Keratinocyte (primary cell): ENCODE measurements at regions not wholly inside any gene's neighbourhood (a gene's known extent, or its start where the extent isn't known, plus 50 kb on each side); places are given as distances from the start of the nearest gene placed in this dataset.

Source experiments
- EZH2 ChIP-seq: IDR thresholded peaks from one replicate; pipeline ENCODE4 v1.6.1; 2012; ENCODE audit warnings: inconsistent platforms, mild to moderate bottlenecking, low read length, moderate library complexity
- TF ChIP-seq, protein P1 (sequence below), 3 experiments: IDR thresholded peaks in 1 of 3; conservative IDR thresholded peaks in 1 of 3; optimal IDR thresholded peaks in 1 of 3; 2 replicates in 2 of 3; 3 replicates in 1 of 3; pipeline versions ENCODE3 to v1.5.1; 2011; ENCODE audit warnings: low read length in 3 of 3, mild to moderate bottlenecking in 3 of 3, moderate library complexity in 2 of 3, control low read depth in 1 of 3, inconsistent platforms in 1 of 3; ENCODE audit not compliant: insufficient read depth in 2 of 3; ENCODE audit errors: extremely low read depth in 1 of 3

DNA sequence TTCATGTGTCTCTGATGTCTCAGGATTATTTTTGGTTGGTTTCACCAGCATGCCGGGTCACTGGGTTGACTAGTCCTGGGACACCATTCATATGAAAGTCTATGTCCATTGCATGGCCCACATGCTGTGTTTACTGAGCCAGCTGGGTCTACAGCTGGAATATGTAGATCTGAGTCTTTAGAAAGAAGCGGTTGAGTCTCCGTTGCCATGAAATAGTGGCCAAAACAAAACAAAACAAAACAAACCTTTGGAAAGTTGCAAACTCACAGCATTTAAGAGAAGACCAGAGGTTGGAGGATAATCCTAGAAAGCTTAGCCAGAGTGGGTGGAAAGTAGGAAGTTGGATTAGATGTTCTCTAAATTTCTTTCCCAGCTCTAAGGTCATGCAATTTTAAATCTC is 191.8 kb upstream of the NTM start:
- TF ChIP-seq, protein P1, sequence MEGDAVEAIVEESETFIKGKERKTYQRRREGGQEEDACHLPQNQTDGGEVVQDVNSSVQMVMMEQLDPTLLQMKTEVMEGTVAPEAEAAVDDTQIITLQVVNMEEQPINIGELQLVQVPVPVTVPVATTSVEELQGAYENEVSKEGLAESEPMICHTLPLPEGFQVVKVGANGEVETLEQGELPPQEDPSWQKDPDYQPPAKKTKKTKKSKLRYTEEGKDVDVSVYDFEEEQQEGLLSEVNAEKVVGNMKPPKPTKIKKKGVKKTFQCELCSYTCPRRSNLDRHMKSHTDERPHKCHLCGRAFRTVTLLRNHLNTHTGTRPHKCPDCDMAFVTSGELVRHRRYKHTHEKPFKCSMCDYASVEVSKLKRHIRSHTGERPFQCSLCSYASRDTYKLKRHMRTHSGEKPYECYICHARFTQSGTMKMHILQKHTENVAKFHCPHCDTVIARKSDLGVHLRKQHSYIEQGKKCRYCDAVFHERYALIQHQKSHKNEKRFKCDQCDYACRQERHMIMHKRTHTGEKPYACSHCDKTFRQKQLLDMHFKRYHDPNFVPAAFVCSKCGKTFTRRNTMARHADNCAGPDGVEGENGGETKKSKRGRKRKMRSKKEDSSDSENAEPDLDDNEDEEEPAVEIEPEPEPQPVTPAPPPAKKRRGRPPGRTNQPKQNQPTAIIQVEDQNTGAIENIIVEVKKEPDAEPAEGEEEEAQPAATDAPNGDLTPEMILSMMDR (optimal IDR thresholded peaks at IDR 0.05 in 1 of 3, IDR thresholded peaks at IDR 0.05 in 1 of 3, conservative IDR thresholded peaks at IDR 0.05 in 1 of 3; ENCODE audit: extremely low read depth in 1 of 3, insufficient read depth in 2 of 3, low read length in 3 of 3), result no peak
- no peak for TF ChIP-seq EZH2
